LNCaP clone FGC (cell line): ENCODE measurements at regions not wholly inside any gene's neighbourhood (a gene's known extent, or its start where the extent isn't known, plus 50 kb on each side); places are given as distances from the start of the nearest gene placed in this dataset.

Experiments used
- DNase-seq: peaks from one replicate; pipeline ENCODE4 v3.0.0-alpha.2; 2011; ENCODE audit warnings: low read depth
- H3K4me3 ChIP-seq: 2 replicates; pipeline ENCODE4 v1.5.1; 2011; ENCODE audit warnings: mild to moderate bottlenecking, low read depth, low read length, control low read depth
- TF ChIP-seq, protein P1 (sequence below): IDR thresholded peaks from 2 replicates; pipeline ENCODE4 v1.5.1; 2012; ENCODE audit warnings: mild to moderate bottlenecking; ENCODE audit not compliant: control insufficient read depth, insufficient read depth; ENCODE audit errors: extremely low read depth

DNA sequence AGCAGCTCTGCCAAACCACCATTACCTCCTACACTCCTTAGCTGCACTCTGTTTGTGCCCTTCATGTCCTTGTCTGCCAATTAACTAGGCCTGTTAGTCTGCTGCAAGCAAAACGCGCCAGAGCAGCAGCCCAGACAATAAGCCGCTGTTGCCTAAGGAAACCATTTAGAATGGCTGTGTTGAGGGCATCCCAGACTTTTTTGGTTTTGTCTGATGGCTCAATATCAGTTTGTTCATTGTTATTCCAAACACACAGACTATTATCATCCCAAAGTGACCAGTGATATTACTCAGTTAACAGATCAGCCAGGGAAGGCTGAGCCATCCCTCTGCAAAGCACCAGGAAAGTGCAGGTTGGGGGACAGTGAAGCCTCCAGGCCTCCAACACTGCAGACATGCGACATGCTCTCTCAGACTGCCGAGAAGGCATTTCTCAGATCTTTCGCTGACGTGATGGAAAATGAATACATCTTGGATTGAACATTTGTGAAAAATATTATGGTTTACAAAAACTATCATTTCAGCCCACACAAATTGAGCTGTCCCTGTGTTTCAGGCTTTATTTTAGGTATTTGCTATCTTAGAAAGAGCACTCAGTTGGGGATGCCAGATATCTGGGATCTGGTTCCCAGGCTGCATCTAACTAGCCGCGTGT, 182.0 kb upstream of the HNRNPA3 start:
- no peak for DNase-seq
- no peak overlapping the region for H3K4me3 ChIP-seq
- TF ChIP-seq, protein P1, sequence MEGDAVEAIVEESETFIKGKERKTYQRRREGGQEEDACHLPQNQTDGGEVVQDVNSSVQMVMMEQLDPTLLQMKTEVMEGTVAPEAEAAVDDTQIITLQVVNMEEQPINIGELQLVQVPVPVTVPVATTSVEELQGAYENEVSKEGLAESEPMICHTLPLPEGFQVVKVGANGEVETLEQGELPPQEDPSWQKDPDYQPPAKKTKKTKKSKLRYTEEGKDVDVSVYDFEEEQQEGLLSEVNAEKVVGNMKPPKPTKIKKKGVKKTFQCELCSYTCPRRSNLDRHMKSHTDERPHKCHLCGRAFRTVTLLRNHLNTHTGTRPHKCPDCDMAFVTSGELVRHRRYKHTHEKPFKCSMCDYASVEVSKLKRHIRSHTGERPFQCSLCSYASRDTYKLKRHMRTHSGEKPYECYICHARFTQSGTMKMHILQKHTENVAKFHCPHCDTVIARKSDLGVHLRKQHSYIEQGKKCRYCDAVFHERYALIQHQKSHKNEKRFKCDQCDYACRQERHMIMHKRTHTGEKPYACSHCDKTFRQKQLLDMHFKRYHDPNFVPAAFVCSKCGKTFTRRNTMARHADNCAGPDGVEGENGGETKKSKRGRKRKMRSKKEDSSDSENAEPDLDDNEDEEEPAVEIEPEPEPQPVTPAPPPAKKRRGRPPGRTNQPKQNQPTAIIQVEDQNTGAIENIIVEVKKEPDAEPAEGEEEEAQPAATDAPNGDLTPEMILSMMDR: no peak

DNA sequence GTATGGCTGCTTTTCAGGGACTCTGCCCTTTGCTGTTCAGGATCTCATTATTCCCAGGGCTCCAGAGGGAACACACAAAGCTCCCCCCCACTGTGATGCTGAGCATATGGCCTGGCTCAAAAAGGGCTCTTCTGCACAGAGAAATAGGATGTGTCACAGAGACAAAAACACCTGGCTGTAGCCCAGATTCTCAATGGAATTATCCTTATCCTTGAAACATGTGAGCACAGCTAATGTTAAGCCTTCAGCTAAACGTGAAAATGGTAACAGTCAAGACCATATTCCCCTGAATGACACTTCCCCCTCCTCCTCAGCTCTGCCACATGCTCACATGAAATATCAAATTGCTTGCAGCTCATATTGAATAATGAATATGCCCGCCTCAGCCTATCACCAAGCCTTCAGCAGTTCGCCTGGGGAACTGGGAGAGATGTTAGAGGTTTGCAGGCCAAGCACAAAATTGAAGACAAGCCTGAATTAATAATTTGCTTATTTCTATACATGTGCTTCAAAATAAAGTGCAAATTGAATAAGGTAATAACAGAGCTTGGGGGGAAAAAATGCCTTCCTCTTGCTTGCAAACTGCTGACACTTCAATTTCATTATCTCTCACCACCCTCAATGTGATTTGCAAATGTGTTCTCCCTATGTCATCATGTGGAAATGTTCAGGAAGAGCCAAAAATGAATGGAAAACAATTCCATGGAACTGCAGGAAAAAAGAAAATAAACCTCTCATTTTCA, 181.0 kb upstream of the HNRNPA3 start:
- DNase-seq: no peak
- no peak overlapping the region for H3K4me3 ChIP-seq
- TF ChIP-seq, protein P1: no peak

DNA sequence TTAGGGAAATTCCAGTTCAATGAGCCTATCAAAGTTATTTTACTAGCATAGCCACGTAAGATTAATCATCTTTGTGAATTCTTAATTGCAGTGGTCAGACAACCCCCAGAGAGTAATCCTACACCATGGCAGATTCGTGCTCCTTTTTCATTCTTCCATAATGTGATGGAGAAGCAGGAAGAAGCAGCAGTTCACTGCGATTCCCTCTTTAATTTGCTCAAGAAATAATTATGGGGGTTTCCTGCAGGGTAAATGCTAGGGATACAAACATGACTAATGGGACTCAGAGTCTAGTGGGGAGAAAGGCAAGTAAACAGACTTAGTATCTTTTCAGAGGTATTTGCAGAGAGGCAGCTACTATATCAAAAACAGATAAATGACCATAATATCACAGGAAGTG, 175.8 kb upstream of the HNRNPA3 start:
- H3K4me3 ChIP-seq: no peak overlapping the region
- DNase-seq: no peak
- TF ChIP-seq, protein P1: no peak

DNA sequence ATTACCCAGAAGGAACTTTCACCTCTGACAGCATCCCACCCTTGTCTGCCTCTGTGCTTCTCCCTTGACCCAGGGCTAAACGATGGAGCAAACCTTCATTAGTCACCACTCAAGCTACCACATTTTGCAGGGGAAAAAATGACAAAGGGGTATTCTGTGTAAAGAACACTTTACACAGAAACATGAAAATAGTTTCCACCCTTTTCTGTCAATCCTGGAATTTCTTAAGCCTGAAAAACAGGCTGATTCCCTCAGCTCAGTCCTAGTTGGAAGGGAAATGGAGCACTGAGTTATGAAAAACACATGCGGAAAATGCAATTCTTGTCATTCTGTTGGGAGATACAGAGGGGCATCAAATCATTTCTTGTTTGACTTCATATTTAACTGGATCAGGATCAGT, 175.0 kb upstream of the HNRNPA3 start:
- no peak for DNase-seq
- TF ChIP-seq, protein P1: no peak
- H3K4me3 ChIP-seq: no peak overlapping the region

DNA sequence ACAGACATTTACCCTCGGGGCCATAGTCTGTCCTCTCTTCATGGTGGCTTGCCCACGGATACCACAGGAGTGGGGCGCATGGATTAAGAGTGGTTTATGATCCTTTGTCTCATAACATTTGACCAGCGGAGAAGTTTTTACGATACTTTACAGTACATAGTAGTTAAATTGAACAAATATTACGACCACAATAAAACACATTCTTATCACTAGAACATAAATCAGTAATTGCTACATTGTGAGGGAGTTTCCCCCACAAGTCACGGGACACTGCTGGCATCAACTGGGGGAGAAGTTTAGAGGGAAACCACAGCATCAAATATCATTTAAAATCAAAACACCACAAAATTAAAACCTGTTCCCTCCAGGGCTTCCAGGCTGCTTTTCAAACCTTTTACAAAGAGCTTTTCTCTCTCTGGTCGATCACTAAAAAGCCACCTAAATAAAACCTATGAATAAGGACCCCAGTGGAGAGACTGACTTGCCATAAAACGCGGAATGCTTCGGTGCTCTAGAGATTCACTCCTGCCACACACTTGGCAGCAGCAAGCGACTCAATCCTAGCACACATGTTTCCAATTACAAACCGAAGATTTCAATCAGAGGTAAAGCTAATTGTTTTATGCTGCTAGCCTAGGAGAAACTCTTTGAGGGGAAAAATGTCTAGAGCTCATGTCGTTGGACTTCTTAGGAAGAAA, 173.7 kb upstream of the HNRNPA3 start:
- no peak overlapping the region for H3K4me3 ChIP-seq
- peak; percentile 4 for DNase-seq
- TF ChIP-seq, protein P1: no peak

DNA sequence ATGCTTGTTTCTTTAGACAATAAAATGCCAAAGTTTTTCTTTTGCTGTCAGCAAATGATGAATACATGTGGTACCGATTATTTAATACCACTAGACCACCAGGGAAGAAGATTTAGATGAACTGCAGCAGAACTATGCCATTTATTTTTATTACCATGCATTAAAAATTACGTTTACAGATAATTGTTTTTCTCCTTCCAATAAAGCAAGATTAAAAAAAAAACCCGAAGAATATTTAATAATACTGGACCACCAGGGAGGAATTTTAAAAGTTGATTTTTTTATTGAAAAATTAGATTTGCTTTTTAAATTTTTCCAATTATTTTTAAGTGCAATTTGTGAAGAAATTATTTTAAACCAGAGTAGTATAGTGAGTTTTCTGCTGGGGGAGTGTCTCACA, 170.3 kb upstream of the HNRNPA3 start:
- TF ChIP-seq, protein P1: no peak
- no peak for DNase-seq
- H3K4me3 ChIP-seq: no peak overlapping the region
